EH (cell line): ENCODE measurements at regions not wholly inside any gene's neighbourhood (a gene's known extent, or its start where the extent isn't known, plus 50 kb on each side); places are given as distances from the start of the nearest gene placed in this dataset.
"Not testable (repeated sequence)": the region's sequence is repeated elsewhere in the genome, so short reads cannot be mapped to it uniquely, and the experiment has no call there.

Experiments
- DNase-seq: peaks from one replicate; pipeline ENCODE4 v3.0.0-alpha.2; 2015; ENCODE audit warnings: low read depth

- DNase-seq: peak; percentile 46
Observed at GRCh38 chr5:117800261-117800660, 1188.1 kb downstream of the DTWD2 start.

DNA sequence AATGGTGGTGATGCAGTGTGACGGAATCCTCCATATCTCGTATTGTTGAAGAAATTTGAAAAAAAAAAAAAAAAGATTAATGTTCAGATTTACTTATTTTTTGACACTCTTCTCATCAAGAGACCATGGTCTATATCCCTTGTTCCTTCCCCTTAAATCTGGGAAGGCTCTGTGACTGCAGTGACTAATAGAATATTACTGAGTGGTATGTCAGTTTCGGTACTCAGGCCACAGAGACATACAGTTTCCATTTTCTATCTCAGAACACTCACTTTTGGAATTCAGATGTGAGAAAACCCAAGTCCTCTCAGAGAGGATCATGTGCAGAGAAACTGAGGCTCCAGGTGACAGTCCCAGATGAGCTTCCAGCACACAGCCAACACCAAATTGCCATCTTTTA, 1193.5 kb downstream of the DTWD2 start:
- DNase-seq: peak; percentile 62

DNA sequence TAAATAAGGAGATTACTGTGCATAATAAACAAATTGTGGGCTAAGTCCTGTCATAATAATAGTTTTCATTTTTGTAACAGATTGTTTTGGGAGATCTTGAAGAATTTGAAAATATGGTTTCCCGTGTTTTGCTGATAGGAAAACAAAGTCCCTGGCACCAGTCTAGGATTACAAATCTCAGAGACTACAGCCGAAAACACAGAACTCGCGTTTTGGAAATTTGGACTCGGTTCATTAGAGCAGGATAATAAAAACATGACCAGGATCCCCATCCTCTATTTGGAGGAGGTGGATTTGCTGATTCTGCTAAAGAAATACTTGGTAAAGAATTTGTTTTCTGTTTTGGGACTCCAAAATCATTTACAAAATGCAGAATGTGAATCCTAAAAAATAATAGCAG, 1194.4 kb downstream of the DTWD2 start:
- DNase-seq: no peak

- peak; percentile 36 for DNase-seq
Observed at GRCh38 chr5:117792476-117792875, 1195.9 kb downstream of the DTWD2 start.

- peak; percentile 32 for DNase-seq
Observed at GRCh38 chr5:117788596-117788995, 1199.8 kb downstream of the DTWD2 start.

- no peak for DNase-seq
Observed at GRCh38 chr5:117779171-117779570, 1204.5 kb upstream of the SEMA6A start.

- DNase-seq: no peak
Observed at GRCh38 chr5:117776977-117777376, 1202.4 kb upstream of the SEMA6A start.

- no peak for DNase-seq
Observed at GRCh38 chr5:117769877-117770276, 1195.3 kb upstream of the SEMA6A start.

DNA sequence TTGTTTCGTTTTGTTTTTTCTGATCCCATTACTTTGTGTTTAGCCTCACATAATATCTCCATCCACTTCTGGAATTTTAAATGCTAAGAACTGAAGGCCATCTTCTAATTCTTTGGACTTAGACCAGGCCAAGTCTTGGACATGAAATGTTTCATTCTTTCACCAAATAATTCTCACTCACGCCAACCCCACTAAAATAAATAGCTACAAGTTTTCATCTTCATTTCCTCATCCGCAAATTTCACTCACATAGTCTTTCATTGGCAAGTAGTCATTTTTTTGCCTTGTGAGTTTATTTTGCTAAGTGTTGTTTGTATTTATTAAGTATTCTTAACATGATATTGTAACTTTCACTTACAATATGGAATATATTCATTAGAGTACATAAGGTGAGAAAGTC, 1188.6 kb upstream of the SEMA6A start:
- no peak for DNase-seq

DNA sequence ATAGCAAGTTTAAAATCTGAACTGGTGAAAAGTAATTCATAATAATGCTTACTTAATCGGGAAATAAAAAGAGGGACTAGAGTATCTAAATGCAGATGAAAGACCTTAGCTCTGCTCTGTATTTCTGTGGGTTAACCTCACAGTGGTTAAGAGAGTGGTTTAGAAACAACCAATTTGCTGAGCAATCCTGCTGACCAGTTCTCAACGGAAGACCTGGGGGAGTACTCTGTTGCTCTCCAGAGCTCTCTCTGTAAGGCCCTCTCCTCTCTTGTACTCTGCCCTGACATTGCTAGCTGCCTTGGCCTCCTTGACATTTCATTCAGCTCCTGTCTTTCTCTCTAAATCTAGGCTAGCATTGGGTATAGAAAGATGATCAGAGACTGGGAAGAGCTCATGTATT, 1186.6 kb upstream of the SEMA6A start:
- DNase-seq: no peak

DNA sequence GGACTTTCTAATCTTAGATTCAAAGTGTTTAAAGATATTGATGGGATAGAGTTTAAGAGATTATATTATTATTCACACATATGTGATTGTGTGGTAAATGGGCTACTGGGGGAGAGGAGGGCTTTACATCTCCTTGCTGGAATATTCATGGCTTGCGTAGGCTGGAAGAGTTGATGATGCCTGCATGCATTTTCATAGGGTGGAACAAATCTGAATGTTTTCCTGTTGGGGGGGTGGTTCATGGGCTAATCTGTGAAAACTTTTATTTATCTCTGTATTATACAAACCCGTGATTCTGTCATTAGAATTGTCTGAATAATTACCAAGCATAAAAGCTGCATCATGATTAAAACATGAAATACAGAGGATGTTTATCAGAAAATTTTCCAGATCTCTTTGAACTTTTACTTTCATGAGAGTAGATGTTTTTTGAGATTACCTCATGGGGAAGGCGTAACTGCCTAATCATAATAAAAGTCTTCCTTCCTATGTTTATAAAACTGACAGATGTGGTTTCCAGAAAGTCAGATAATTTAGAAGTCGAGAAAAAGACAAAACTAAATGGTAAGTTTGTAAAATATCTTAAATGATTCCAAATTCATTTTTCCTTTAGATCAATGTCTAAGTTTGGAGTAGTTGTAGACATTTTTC, 1185.4 kb upstream of the SEMA6A start:
- no peak for DNase-seq

DNA sequence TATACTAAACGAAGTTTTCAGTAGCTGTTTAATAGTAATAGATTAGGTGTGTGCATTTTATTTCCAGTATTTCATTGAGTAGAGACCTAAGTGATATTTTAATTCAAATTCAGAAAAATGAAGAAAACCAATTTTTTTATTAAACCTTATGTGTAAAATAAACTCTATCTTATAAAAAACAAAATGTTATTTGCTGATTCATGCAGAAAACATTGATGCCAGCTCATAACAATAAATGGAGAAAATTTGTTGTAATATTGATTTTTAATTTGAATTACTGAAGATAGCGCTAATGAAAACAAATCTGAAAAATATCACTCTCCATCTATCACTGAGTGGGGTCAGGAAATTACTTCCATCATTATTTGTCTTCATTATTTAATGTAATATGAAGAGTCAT, 1177.8 kb upstream of the SEMA6A start:
- DNase-seq: no peak

DNA sequence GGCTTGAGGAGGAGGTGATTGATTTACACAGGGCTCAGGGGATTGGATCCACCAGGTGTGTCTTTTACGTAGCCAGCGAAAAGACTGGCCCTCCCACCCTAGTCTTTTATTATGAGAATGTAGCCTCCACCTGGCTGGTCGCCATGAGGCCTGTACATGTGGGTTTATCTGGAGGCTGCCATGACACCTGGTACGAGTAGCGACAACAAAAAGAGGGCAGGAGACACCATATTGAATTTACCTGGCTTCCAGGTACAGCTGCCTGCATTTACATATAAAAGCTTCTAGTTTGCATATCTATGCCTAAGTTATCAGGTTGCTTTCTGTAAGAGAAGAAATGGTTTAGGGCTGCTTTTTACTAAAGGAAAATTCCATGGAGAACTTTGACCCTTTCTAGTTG, 1173.7 kb upstream of the SEMA6A start:
- DNase-seq: no peak

GRCh38 chr5:117743337-117743736, 1168.7 kb upstream of the SEMA6A start:
- DNase-seq: no peak

DNA sequence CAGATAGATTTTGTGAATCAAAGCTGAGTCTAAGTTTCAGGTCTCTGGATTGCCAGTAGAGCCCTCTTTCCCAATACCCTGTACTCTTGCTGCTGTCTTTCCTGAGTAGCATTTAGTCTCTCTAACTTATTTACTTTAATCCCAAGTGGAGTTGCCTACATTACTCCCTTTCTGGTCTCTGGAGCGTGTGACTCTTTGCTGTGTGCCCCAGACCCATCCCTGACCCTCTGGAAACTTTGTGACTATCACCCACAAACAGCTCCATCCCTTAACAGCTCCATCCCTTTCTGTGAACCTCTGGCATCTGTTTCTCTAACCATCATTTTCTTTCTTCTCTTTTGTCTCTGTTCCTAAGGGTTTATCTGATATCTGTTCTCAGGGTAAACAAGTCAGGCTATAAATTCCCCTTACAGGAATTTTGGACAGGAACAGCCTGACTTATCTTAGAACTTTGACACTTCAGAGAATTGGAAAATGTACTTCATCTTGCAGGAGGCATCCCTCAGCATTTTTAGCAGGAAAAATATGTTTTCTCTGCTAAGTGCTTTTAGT, 1167.1 kb upstream of the SEMA6A start:
- DNase-seq: peak; percentile 9

GRCh38 chr5:117740268-117740667, 1165.6 kb upstream of the SEMA6A start:
- no peak for DNase-seq

DNA sequence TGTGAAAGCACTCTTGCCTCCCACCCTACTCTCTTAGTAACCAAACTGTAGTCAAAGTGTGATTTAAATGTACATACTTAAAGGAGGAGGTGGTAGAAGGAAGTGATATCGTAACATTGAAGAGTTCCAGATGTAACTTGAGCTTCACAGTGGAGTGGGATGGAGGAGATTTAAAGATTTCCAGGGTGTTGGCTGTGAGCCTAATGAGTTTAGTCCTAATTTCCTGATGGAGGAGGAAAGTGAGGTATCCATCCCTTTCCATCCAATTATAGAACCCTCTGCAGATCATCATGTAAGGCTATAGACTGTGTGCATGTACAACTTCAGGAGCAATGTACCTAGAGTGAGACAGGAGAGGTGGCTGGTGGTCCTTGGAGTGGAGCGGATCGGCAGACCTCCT, 1163.9 kb upstream of the SEMA6A start:
- DNase-seq: no peak

DNA sequence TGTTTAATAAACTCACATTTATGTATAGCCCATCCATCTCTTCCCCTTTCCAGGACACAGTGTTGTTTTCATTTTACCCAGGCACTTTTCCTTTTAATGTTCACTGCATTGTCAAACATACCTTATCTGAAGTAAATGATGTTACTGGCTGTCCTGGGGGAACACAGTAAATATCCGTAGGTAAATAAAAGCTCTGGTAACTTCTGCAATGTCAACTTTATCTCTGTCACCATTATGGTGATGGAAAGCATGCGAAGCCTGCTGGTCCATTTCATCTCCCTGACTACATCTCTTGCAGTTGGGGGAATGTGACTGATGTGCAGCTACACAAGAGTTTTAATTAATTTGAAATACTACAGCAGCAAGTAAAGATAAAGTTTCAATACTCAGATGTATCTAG, 1162.1 kb upstream of the SEMA6A start:
- no peak for DNase-seq

- no peak for DNase-seq
Observed at GRCh38 chr5:117734056-117734455, 1159.4 kb upstream of the SEMA6A start.

GRCh38 chr5:117733051-117733450, 1158.4 kb upstream of the SEMA6A start:
- no peak for DNase-seq

GRCh38 chr5:117732264-117732663, 1157.6 kb upstream of the SEMA6A start:
- DNase-seq: no peak

- peak; percentile 13 for DNase-seq
Observed at GRCh38 chr5:117731446-117731845, 1156.8 kb upstream of the SEMA6A start.

DNA sequence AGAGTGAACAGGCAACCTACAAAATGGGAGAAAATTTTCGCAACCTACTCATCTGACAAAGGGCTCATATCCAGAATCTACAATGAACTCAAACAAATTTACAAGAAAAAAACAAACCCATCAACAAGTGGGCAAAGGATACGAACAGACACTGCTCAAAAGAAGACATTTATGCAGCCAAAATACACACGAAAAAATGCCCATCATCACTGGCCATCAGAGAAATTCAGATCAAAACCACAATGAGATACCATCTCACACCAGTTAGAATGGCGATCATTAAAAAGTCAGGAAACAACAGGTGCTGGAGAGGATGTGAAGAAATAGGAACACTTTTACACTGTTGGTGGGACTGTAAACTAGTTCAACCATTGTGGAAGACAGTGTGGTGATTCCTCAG, 1146.2 kb upstream of the SEMA6A start:
- DNase-seq: not testable (repeated sequence)

DNA sequence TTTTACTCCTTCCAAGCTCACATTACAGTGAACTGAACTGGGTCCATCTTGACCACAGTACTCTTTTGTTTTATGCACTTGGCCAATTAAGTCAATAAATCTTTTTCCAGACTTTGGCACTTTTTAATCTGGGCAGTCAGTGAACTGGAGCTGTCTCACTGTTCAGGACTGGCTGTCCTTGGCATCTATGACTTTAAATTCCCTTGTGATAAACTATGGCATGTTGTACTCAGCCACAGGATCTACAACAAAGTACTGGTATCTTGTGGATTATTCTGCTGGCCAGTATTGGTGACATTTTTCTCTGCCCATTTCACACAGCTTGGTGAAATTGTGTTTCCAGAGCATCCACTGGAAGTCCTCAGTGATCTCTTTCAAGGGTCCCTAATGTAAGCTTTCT, 1144.8 kb upstream of the SEMA6A start:
- no peak for DNase-seq
